ENCODE measurements at regions not wholly inside any gene's neighbourhood (a gene's known extent, or its start where the extent isn't known, plus 50 kb on each side); places are given as distances from the start of the nearest gene placed in this dataset.

- H3K36me3 ChIP-seq, result no peaks in the 10 kb centered on the region
- H3K9me3 ChIP-seq, result no peaks in the 10 kb centered on the region
- no peak for TF ChIP-seq EP300 (IDR thresholded peaks at IDR 0.05)
- TF ChIP-seq, protein P1, sequence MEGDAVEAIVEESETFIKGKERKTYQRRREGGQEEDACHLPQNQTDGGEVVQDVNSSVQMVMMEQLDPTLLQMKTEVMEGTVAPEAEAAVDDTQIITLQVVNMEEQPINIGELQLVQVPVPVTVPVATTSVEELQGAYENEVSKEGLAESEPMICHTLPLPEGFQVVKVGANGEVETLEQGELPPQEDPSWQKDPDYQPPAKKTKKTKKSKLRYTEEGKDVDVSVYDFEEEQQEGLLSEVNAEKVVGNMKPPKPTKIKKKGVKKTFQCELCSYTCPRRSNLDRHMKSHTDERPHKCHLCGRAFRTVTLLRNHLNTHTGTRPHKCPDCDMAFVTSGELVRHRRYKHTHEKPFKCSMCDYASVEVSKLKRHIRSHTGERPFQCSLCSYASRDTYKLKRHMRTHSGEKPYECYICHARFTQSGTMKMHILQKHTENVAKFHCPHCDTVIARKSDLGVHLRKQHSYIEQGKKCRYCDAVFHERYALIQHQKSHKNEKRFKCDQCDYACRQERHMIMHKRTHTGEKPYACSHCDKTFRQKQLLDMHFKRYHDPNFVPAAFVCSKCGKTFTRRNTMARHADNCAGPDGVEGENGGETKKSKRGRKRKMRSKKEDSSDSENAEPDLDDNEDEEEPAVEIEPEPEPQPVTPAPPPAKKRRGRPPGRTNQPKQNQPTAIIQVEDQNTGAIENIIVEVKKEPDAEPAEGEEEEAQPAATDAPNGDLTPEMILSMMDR (IDR thresholded peaks at IDR 0.05), result no peak
- no peak for TF ChIP-seq POLR2AphosphoS5 (IDR thresholded peaks at IDR 0.05)
- TF ChIP-seq POLR2A (IDR thresholded peaks at IDR 0.05), result no peak
- DNase-seq (no peak), ATAC-seq (ENCODE audit: low FRiP score in 2 of 2) (no peak)
- H3K4me1 ChIP-seq, result no peaks in the 10 kb centered on the region
- H3K4me3 ChIP-seq, result no peak overlapping the region
- no peak overlapping the region for H3K27ac ChIP-seq
- WGBS, 2 donors, result 57 to 58% methylated on average over 2 of the region's 2 CpGs
- H3K27me3 ChIP-seq, result no peaks in the 10 kb centered on the region
Measured at GRCh38 chr9:118836891-118837290, 532.3 kb downstream of the BRINP1 start.

DNA sequence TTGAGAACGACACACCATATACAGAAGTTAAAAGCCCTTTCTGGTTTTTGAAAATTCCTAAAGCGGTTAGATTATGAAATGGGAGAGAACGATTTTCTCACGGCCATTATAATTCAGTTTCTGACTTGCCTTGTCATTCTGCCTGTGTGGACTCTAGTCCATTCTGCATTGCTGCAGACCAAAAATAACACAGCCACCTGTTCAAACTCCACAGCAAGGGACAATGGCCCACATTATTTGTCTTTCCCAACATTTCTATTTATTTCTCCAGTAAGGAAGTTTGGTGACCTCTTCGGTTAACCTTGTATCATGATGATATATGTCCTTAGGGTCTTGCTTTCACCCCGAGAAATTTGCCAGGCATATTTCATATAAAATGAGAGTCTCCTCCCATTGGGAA, 497.7 kb downstream of the BRINP1 start:
- Histone ChIP-seq H3K4me1 (no peaks in the 10 kb centered on the region), H3K4me3 (no peak overlapping the region), H3K36me3 (no peaks in the 10 kb centered on the region), H3K27me3 (no peaks in the 10 kb centered on the region), H3K27ac (no peak overlapping the region), H3K9me3 (no peaks in the 10 kb centered on the region)
- 80 to 90% methylated on average over 6 of the region's 6 CpGs for WGBS, 2 donors
- TF ChIP-seq POLR2AphosphoS5 (IDR thresholded peaks at IDR 0.05), result no peak
- TF ChIP-seq, protein P1 (IDR thresholded peaks at IDR 0.05), result no peak
- no peak for TF ChIP-seq POLR2A (IDR thresholded peaks at IDR 0.05)
- no peak for TF ChIP-seq EP300 (IDR thresholded peaks at IDR 0.05)
- ATAC-seq (ENCODE audit: low FRiP score in 2 of 2) (no peak), DNase-seq (no peak)

- no peaks in the 10 kb centered on the region for H3K27me3 ChIP-seq
- H3K36me3 ChIP-seq, result no peaks in the 10 kb centered on the region
- no peak for DNase-seq
- H3K27ac ChIP-seq, result no peak overlapping the region
- H3K4me3 ChIP-seq, result no peak overlapping the region
- no peak for ATAC-seq (ENCODE audit: low FRiP score in 2 of 2)
- WGBS, 2 donors, result 77 to 82% methylated on average over 4 of the region's 4 CpGs
- no peaks in the 10 kb centered on the region for H3K4me1 ChIP-seq
- H3K9me3 ChIP-seq, result no peaks in the 10 kb centered on the region
- no peak for TF ChIP-seq EP300 (IDR thresholded peaks at IDR 0.05)
- TF ChIP-seq POLR2A (IDR thresholded peaks at IDR 0.05), result no peak
- no peak for TF ChIP-seq POLR2AphosphoS5 (IDR thresholded peaks at IDR 0.05)
- TF ChIP-seq, protein P1 (IDR thresholded peaks at IDR 0.05), result no peak
Measured at GRCh38 chr9:118882684-118883083, 486.6 kb downstream of the BRINP1 start.

DNA sequence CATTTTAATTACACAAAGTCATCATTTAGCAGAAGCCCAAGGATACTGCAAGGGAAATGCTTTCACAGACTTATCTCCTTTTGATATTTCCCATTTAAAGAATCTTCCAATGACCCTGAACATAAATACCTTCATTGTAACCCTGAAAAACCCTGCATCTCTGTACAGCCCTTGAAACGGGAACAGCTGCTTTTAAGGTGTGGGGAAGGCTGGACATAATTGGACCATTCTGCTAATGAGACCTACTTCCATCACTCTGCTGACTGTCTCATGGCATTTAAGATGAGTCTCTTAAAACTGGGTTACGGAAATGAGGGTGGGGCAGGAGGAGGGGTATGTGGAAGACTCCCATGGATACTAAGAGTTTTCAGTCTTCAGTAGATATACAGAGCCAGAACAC, 485.8 kb downstream of the BRINP1 start:
- no peak for DNase-seq
- Histone ChIP-seq H3K4me1 (no peaks in the 10 kb centered on the region), H3K4me3 (no peak overlapping the region), H3K27ac (no peak overlapping the region), H3K36me3 (no peaks in the 10 kb centered on the region), H3K27me3 (no peaks in the 10 kb centered on the region), H3K9me3 (no peaks in the 10 kb centered on the region)
- ATAC-seq (ENCODE audit: low FRiP score in 2 of 2), result no peak
- 77 to 78% methylated on average over 2 of the region's 2 CpGs for WGBS, 2 donors
- TF ChIP-seq POLR2A (IDR thresholded peaks at IDR 0.05), result no peak
- no peak for TF ChIP-seq EP300 (IDR thresholded peaks at IDR 0.05)
- TF ChIP-seq POLR2AphosphoS5 (IDR thresholded peaks at IDR 0.05), result no peak
- TF ChIP-seq, protein P1 (IDR thresholded peaks at IDR 0.05), result no peak

DNA sequence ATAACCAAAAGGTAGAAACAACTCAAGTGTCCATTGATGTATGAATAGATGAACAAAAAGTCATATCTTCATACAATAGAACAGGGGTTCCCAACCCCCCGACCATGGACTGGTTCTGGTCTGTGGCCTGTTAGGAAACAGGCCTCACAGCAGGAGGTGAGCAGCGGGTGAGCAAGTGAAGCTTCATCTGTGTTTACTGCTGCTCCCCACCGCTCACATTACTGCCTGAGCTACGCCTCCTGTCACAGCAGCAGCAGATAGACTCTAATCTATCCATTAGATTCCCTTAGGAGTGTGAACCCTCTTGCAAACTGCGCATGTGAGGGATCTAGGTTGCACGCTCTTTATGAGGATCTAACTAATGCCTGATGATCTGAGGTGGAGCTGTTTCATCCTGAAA, 478.0 kb downstream of the BRINP1 start:
- H3K4me1 ChIP-seq, result no peaks in the 10 kb centered on the region
- ATAC-seq (ENCODE audit: low FRiP score in 2 of 2) (no peak), DNase-seq (no peak)
- H3K27me3 ChIP-seq, result no peaks in the 10 kb centered on the region
- H3K9me3 ChIP-seq, result no peaks in the 10 kb centered on the region
- no peak overlapping the region for H3K27ac ChIP-seq
- 76 to 78% methylated on average over 6 of the region's 6 CpGs for WGBS, 2 donors
- no peaks in the 10 kb centered on the region for H3K36me3 ChIP-seq
- no peak overlapping the region for H3K4me3 ChIP-seq
- TF ChIP-seq EP300 (IDR thresholded peaks at IDR 0.05) (no peak), POLR2AphosphoS5 (IDR thresholded peaks at IDR 0.05) (no peak), POLR2A (IDR thresholded peaks at IDR 0.05) (no peak)
- TF ChIP-seq, protein P1 (IDR thresholded peaks at IDR 0.05), result no peak

Measured in upper lobe of left lung (tissue), 6 donors.